Activated CD8-positive, alpha-beta T cell treated with anti-CD3 and anti-CD28 coated beads for 36 hours (primary cell): ENCODE measurements at regions not wholly inside any gene's neighbourhood (a gene's known extent, or its start where the extent isn't known, plus 50 kb on each side); places are given as distances from the start of the nearest gene placed in this dataset.
"Not testable (repeated sequence)": the region's sequence is repeated elsewhere in the genome, so short reads cannot be mapped to it uniquely, and the experiment has no call there.

ENCODE experiments used
- ATAC-seq: fragments of 200-7000 bp; cut with Tn5 transposase; one replicate; pipeline ENCODE4 v1.10.0; 2021; ENCODE audit warnings: mild to moderate bottlenecking, moderate library complexity
- CTCF ChIA-PET: fragments of 350-600 bp; sonication (Branson Sonifier 250); formaldehyde crosslinking; loops from one replicate; lab custom pipeline; 2021; ENCODE audit warnings: antibody characterized with exemption; lab: Charles Lee
- POLR2A ChIA-PET: fragments of 350-600 bp; sonication (Branson Sonifier 250); formaldehyde crosslinking; loops from one replicate; lab custom pipeline; 2021; ENCODE audit warnings: antibody characterized with exemption; lab: Charles Lee
- DNase-seq: peaks from one replicate; pipeline ENCODE4 v3.0.0-alpha.2; 2020
- H3K27ac Mint-ChIP-seq: one replicate; pipeline ENCODE4 v1.8.0; 2021; ENCODE audit warnings: mild to moderate bottlenecking, mixed read lengths
- H3K27me3 Mint-ChIP-seq: one replicate; pipeline ENCODE4 v1.8.0; 2021; ENCODE audit warnings: mixed read lengths
- H3K36me3 Mint-ChIP-seq: one replicate; pipeline ENCODE4 v1.8.0; 2021; ENCODE audit warnings: low read depth, mixed read lengths
- H3K4me1 Mint-ChIP-seq: one replicate; pipeline ENCODE4 v1.8.0; 2021; ENCODE audit warnings: low read depth, mixed read lengths
- H3K4me3 Mint-ChIP-seq: one replicate; pipeline ENCODE4 v1.8.0; 2021; ENCODE audit warnings: mild to moderate bottlenecking, moderate library complexity, mixed read lengths
- H3K9me3 Mint-ChIP-seq: one replicate; pipeline ENCODE4 v1.8.0; 2021; ENCODE audit warnings: mixed read lengths
- intact Hi-C: fragments of 100-400 bp; cut with micrococcal nuclease; formaldehyde crosslinking; loops from one replicate; pipeline ENCODE4 v1.10.0; 2022
- TF ChIP-seq, protein P1 (sequence below): fragments of 200-600 bp; IDR thresholded peaks from one replicate; pipeline ENCODE4 v1.8.0; 2022; ENCODE audit warnings: antibody characterized with exemption, mild to moderate bottlenecking

DNA sequence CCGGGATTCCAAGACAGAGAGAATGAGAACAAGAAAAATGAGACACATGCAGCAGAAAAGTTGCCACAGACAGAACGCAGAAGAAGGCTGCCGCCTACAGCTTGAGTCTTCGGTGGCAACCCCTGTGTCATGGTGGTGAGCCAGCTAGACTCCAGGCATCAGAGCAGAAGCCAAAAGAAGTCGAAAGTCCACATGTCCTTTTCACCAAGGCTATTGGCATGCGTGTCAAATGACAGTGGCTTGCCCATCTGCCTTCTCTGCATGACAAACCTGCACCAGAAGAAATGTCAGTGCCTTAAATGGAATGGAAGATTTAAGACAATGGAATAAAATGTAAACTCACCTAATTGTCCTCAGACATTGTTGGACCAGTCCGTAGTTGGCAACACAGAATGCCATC lies 93.9 kb upstream of the NPSR1 start:
- Mint-ChIP-seq H3K4me1 (no peaks in the 10 kb centered on the region), H3K27ac (no peak overlapping the region), H3K27me3 (no peaks in the 10 kb centered on the region), H3K4me3 (no peak overlapping the region), H3K36me3 (no peaks in the 10 kb centered on the region), H3K9me3 (no peaks in the 10 kb centered on the region)
- intact Hi-C loops: no loop called here
- DNase-seq (no peak), ATAC-seq (no peak)
- TF ChIP-seq, protein P1, sequence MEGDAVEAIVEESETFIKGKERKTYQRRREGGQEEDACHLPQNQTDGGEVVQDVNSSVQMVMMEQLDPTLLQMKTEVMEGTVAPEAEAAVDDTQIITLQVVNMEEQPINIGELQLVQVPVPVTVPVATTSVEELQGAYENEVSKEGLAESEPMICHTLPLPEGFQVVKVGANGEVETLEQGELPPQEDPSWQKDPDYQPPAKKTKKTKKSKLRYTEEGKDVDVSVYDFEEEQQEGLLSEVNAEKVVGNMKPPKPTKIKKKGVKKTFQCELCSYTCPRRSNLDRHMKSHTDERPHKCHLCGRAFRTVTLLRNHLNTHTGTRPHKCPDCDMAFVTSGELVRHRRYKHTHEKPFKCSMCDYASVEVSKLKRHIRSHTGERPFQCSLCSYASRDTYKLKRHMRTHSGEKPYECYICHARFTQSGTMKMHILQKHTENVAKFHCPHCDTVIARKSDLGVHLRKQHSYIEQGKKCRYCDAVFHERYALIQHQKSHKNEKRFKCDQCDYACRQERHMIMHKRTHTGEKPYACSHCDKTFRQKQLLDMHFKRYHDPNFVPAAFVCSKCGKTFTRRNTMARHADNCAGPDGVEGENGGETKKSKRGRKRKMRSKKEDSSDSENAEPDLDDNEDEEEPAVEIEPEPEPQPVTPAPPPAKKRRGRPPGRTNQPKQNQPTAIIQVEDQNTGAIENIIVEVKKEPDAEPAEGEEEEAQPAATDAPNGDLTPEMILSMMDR: no peak
- CTCF ChIA-PET: no interaction called here
- POLR2A ChIA-PET: no interaction called here

DNA sequence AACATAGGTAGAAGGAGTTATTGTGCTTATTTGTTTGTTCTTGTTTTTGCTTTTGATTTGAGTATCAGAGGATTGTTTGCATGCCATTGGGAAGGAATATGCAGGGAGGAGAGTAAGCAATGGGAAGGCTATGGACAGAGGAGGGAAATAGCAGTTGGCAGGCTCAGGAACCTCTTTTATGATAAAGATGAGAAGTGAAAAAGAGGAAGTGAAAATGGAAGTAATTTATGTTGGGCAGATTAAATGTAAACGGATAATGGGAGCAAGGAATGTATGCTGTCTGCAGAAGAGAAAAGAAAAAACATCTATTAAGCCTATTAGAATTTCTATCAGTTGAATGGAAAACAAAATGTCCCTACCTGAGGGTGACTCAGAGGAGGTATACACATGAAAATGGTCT lies 90.1 kb upstream of the NPSR1 start:
- DNase-seq: no peak
- ChIA-PET POLR2A (no interaction called here), CTCF (no interaction called here)
- intact Hi-C loops: no loop called here
- no peaks in the 10 kb centered on the region for H3K4me1 Mint-ChIP-seq
- no peak overlapping the region for H3K27ac Mint-ChIP-seq
- ATAC-seq: no peak
- no peaks in the 10 kb centered on the region for H3K9me3 Mint-ChIP-seq
- H3K27me3 Mint-ChIP-seq: no peaks in the 10 kb centered on the region
- no peaks in the 10 kb centered on the region for H3K36me3 Mint-ChIP-seq
- H3K4me3 Mint-ChIP-seq: no peak overlapping the region
- TF ChIP-seq, protein P1: no peak

- no peak for ATAC-seq
- intact Hi-C loops: no loop called here
- no peaks in the 10 kb centered on the region for H3K27me3 Mint-ChIP-seq
- H3K4me3 Mint-ChIP-seq: no peak overlapping the region
- no peak overlapping the region for H3K27ac Mint-ChIP-seq
- TF ChIP-seq, protein P1: no peak
- DNase-seq: no peak
- H3K9me3 Mint-ChIP-seq: no peaks in the 10 kb centered on the region
- ChIA-PET CTCF (no interaction called here), POLR2A (no interaction called here)
- H3K4me1 Mint-ChIP-seq: no peaks in the 10 kb centered on the region
- no peaks in the 10 kb centered on the region for H3K36me3 Mint-ChIP-seq
Observed at GRCh38 chr7:34569975-34570699, 87.9 kb upstream of the NPSR1 start.

GRCh38 chr7:34575006-34575405 lies 83.0 kb upstream of the NPSR1 start:
- Mint-ChIP-seq H3K4me3 (no peak overlapping the region), H3K4me1 (no peaks in the 10 kb centered on the region), H3K27ac (no peak overlapping the region), H3K9me3 (peaks cover 11% of the 10 kb centered on the region), H3K36me3 (no peaks in the 10 kb centered on the region), H3K27me3 (no peaks in the 10 kb centered on the region)
- intact Hi-C loops: no loop called here
- TF ChIP-seq, protein P1: no peak
- POLR2A ChIA-PET: no interaction called here
- ATAC-seq (no peak), DNase-seq (no peak)
- CTCF ChIA-PET: no interaction called here

DNA sequence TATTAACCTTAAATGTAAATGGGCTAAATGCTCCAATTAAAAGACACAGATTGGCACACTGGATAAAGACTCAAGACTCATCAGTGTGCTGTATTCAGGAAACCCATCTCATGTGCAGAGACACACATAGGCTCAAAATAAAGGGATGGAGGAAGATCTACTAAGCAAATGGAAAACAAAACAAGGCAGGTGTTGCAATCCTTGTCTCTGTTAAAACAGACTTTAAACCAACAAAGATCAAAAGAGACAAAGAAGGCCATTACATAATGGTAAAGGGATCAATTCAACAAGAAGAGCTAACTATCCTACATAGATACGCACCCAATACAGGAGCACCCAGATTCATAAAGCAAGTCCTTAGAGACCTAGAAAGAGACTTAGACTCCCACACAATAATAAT lies 80.1 kb upstream of the NPSR1 start:
- H3K27me3 Mint-ChIP-seq, POLR2A ChIA-PET, H3K36me3 Mint-ChIP-seq: not testable (repeated sequence)

DNA sequence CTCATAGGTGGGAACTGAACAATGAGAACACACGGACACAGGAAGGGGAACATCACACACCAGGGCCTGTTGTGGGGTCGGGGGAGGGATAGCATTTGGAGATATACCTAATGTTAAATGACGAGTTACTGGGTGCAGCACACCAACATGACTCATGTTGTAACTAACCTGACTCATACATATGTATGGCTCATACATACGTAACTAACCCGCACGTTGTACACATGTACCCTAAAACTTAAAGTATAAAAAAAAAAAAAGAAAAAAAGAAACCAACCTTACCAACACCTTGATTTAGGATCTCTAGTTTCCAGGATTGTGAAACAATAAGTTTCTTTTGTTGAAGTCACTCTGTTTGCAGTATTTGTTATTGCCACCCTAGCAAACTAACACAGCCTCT lies 76.3 kb upstream of the NPSR1 start:
- H3K27me3 Mint-ChIP-seq, POLR2A ChIA-PET, H3K4me1 Mint-ChIP-seq, ATAC-seq, H3K27ac Mint-ChIP-seq, H3K4me3 Mint-ChIP-seq, intact Hi-C loops, CTCF ChIA-PET, DNase-seq, H3K36me3 Mint-ChIP-seq: not testable (repeated sequence)
- peaks cover 11% of the 10 kb centered on the region for H3K9me3 Mint-ChIP-seq

More for the DNA sequence above, 80.1 kb upstream of the NPSR1 start:
- DNase-seq, intact Hi-C loops, H3K4me1 Mint-ChIP-seq, H3K4me3 Mint-ChIP-seq, ATAC-seq, CTCF ChIA-PET, H3K27ac Mint-ChIP-seq: not testable (repeated sequence)
- H3K9me3 Mint-ChIP-seq: peaks cover 13% of the 10 kb centered on the region
